GM12891 (cell line): ENCODE measurements at regions not wholly inside any gene's neighbourhood (a gene's known extent, or its start where the extent isn't known, plus 50 kb on each side); places are given as distances from the start of the nearest gene placed in this dataset.

Experiments used
- POLR2A ChIP-seq: IDR thresholded peaks from 2 replicates; pipeline ENCODE4 v1.6.1; 2011; ENCODE audit warnings: low read depth, low read length, control low read depth
- SPI1 ChIP-seq: IDR thresholded peaks from 2 replicates; pipeline ENCODE4 v1.6.1; 2011; ENCODE audit warnings: low read depth, low read length, control low read depth

DNA sequence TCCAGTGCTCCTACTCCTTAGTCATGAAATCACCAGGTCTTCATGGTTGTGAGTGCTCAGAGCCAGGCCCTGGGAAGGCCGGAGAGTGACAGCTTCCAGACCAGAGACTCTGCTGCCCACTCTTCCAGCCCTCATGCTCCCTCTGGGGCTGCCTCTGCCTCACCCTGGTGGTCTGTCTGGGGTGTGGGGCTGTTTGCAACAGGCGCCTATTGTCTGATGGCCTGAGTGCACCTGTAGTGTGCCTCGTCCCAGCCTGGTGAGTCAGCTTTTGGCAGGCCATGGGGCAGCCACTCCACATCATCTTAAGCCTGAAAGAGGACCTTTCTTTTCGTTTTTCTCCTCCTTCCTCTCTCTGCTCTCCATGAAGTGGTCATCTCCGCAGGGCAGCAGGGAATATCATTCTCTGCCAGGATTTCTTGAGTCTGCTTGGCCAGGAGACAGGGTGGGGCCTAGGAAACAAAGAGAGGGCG is 173.8 kb downstream of the VEGFA start:
- TF ChIP-seq POLR2A (no peak), SPI1 (no peak)
